ENCODE measurements at regions not wholly inside any gene's neighbourhood (a gene's known extent, or its start where the extent isn't known, plus 50 kb on each side); places are given as distances from the start of the nearest gene placed in this dataset.

GRCh38 chrX:39476604-39477021 lies 621.1 kb downstream of the BCOR start:
- TF ChIP-seq CTCF (IDR thresholded peaks at IDR 0.05; ENCODE audit: insufficient read depth, low read length, poor library complexity, severe bottlenecking) (no peak), EZH2phosphoT487 (conservative IDR thresholded peaks at IDR 0.05; ENCODE audit: low read length) (no peak)
